ENCODE measurements at regions not wholly inside any gene's neighbourhood (a gene's known extent, or its start where the extent isn't known, plus 50 kb on each side); places are given as distances from the start of the nearest gene placed in this dataset.

GRCh38 chr19:23991170-23991569, 76.5 kb downstream of the ZNF726 start:
- no peak for TF ChIP-seq CTCF (IDR thresholded peaks at IDR 0.05; ENCODE audit: low read length)
- TF ChIP-seq EZH2 (IDR thresholded peaks at IDR 0.05; ENCODE audit: borderline replicate concordance, low read length) = no peak

Data from OCI-LY1 (cell line).